ENCODE measurements at regions not wholly inside any gene's neighbourhood (a gene's known extent, or its start where the extent isn't known, plus 50 kb on each side); places are given as distances from the start of the nearest gene placed in this dataset.
"Not testable (repeated sequence)": the region's sequence is repeated elsewhere in the genome, so short reads cannot be mapped to it uniquely, and the experiment has no call there.

DNA sequence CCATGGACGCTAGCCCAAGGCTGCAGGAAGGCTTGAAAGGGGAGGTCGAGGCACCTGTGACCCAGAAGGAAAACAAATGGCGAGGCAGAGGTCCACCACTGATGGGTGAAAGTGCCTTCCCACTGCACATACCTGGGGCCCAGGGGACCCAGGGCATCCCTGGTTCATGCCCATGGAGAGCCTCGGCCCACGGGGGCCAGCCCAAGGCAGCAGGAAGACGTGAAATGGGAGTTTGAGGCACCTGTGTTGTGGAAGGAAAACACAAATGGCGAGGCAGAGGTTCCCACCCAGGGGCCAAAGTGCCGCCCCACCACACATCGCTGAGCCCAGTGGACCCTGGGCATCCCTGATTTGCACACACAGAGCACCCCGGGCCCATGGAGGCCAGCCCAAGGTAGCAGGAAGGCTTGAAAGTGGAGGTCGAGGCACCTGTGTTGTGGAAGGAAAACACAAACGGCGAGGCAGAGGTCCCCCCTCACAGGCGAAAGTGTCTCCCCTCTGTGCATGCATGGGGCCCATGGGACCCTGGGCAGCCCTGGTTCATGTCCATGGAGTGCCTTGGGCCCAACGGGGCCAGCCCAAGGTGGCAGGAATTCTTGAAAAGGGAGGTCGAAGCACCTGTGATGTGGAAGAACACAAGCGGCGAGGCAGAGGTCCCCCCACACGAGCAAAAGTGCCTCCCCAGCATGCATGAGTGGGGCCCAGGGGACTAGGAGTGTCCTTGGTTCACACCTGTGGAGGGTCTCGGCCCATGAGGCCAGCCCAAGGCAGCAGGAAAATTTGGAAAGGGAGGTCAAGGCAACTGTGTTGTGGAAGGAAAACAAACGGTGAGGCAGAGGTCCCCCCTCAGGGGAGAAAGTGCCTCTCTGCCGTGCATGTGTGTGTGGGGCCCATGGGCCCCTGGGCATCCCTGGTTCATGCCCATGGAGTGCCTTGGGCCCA lies 383.3 kb downstream of the ALG10 start:
- DNase-seq (ENCODE audit: low read depth in 2 of 2) = no peak

GRCh38 chr12:34406228-34406995 lies 384.1 kb downstream of the ALG10 start:
- DNase-seq (ENCODE audit: low read depth in 2 of 2) = no peak

- DNase-seq (ENCODE audit: low read depth in 2 of 2) = no peak
Observed at GRCh38 chr12:34406996-34407300, 384.7 kb downstream of the ALG10 start.

- DNase-seq (ENCODE audit: low read depth in 2 of 2) = no peak
Observed at GRCh38 chr12:34407813-34408212, 385.5 kb downstream of the ALG10 start.

DNA sequence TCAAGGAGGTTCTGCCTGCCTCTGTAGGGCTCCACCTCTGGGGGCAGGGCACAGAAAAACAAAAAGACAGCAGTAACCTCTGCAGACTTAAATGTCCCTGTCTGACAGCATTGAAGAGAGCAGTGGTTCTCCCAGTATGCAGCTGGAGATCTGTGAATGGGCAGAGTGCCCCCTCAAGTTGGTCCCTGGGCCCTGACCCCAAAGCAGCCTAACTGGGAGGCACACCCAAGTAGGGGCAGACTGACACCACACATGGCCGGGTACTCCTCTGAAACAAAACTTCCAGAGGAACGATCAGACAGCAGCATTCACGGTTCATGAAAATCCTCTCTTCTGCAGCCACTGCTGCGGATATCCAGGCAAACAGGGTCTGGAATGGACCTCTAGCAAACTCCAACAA lies 409.2 kb downstream of the ALG10 start:
- DNase-seq (ENCODE audit: low read depth in 2 of 2) = not testable (repeated sequence)

Data from stimulated activated CD8-positive, alpha-beta memory T cell treated with anti-CD3 and anti-CD28 coated beads, Interleukin-7, amount 100 ng/mL, for 1 hour (primary cell).